Hepatocyte (in vitro differentiated cells): ENCODE measurements at regions not wholly inside any gene's neighbourhood (a gene's known extent, or its start where the extent isn't known, plus 50 kb on each side); places are given as distances from the start of the nearest gene placed in this dataset.

ENCODE experiments used
- DNase-seq: peaks from one replicate; pipeline ENCODE4 v3.0.0-alpha.2; 2016; ENCODE audit warnings: low spot score
- H2AFZ ChIP-seq: fragments of 200-600 bp; sonication (generic); 2 replicates; pipeline ENCODE4 v1.6.0; 2016; ENCODE audit warnings: antibody characterized with exemption, mild to moderate bottlenecking
- H3K27ac ChIP-seq: fragments of 200-600 bp; sonication (generic); 2 replicates; pipeline ENCODE4 v1.5.1; 2016; ENCODE audit warnings: mild to moderate bottlenecking
- H3K27me3 ChIP-seq: fragments of 200-600 bp; sonication (generic); 2 replicates; pipeline ENCODE4 v1.6.1; 2016
- H3K36me3 ChIP-seq: fragments of 200-600 bp; sonication (generic); replicated peaks from 2 replicates; pipeline ENCODE4 v1.5.1; 2016; ENCODE audit warnings: low read depth; ENCODE audit not compliant: insufficient read depth
- H3K4me1 ChIP-seq: fragments of 200-600 bp; sonication (generic); 2 replicates; pipeline ENCODE4 v1.5.1; 2016; ENCODE audit warnings: mild to moderate bottlenecking, moderate library complexity; ENCODE audit not compliant: insufficient read depth
- H3K4me2 ChIP-seq: fragments of 200-600 bp; sonication (generic); 2 replicates; pipeline ENCODE4 v1.6.0; 2016
- H3K4me3 ChIP-seq: fragments of 200-600 bp; sonication (generic); 2 replicates; pipeline ENCODE4 v1.5.1; 2016; ENCODE audit warnings: mild to moderate bottlenecking
- H3K79me2 ChIP-seq: fragments of 200-600 bp; sonication (generic); 2 replicates; pipeline ENCODE4 v1.6.0; 2017; ENCODE audit warnings: mild to moderate bottlenecking
- H3K9me2 ChIP-seq: fragments of 200-600 bp; sonication (generic); replicated peaks from 2 replicates; pipeline ENCODE4 v1.6.0; 2017; ENCODE audit warnings: mild to moderate bottlenecking; ENCODE audit not compliant: insufficient read depth
- H3K9me3 ChIP-seq: fragments of 200-600 bp; sonication (generic); 2 replicates; pipeline ENCODE4 v1.5.1; 2016; ENCODE audit warnings: low read depth, mild to moderate bottlenecking
- H4K20me1 ChIP-seq: fragments of 200-600 bp; sonication (generic); 2 replicates; pipeline ENCODE4 v1.6.0; 2016; ENCODE audit warnings: mild to moderate bottlenecking; ENCODE audit not compliant: insufficient read depth, poor library complexity, severe bottlenecking
- EZH2 ChIP-seq: fragments of 200-600 bp; sonication (generic); IDR thresholded peaks from 2 replicates; pipeline ENCODE4 v1.6.1; 2016; ENCODE audit warnings: antibody characterized with exemption, mild to moderate bottlenecking, borderline replicate concordance
- EZH2phosphoT487 ChIP-seq: fragments of 200-600 bp; sonication (generic); IDR thresholded peaks from one replicate; pipeline ENCODE4 v1.6.1; 2018; ENCODE audit warnings: antibody characterized with exemption, mild to moderate bottlenecking, low read depth, moderate library complexity; ENCODE audit not compliant: unreplicated experiment, severe bottlenecking
- WGBS: methylation state at CpG from one replicate; pipeline ENCODE4 v1.1.6; 2016; ENCODE audit warnings: low lambda C conversion rate; ENCODE audit errors: missing lambda C conversion rate; 5-methylcytosine and 5-hydroxymethylcytosine counted together
- TF ChIP-seq, protein P1 (sequence below): fragments of 200-600 bp; sonication (generic); IDR thresholded peaks from 2 replicates; pipeline ENCODE4 v1.5.1; 2016; ENCODE audit warnings: antibody characterized with exemption, mild to moderate bottlenecking; ENCODE audit not compliant: poor library complexity

DNA sequence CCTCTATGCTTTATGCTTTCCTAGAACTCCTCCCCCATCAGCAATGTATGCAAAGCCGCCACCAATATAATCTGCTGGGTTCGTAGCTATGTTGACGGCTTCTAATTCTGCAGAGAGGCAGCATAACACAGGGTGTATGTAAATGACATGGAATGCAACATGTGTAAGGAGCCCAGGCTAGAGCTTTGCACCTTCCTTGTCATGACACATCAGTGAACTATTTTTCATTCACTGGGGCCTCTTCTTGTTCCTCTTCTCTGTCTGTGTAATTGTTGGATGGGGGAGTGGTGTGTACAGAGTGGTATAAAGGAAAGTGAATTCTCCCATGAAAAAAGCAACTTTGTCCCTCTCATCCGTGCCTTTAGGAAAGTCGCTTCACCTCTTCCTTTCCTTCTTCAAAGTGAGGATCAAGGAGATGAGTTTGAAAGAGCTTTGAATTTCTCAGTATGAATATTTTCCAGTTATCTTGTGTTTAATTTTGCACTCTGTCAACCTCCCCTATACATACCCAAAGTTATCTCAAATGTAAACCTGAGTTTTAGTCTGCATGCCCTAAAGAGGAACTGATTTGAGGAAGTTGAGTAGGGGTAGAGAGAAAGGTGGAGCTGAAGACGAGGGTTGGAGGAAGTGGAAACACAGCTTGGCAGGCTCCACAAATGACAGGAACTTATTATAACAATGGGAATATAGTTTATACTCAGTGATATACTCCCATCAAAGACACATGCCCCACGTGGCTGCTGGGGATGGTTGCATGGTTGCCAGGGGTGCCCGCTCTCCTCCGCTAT lies 74.9 kb upstream of the ARL4C start:
- Histone ChIP-seq H3K4me1 (no peaks in the 10 kb centered on the region), H3K9me2 (no peaks in the 10 kb centered on the region), H4K20me1 (no peaks in the 10 kb centered on the region), H3K79me2 (no peaks in the 10 kb centered on the region), H2AFZ (no peak overlapping the region), H3K27me3 (no peaks in the 10 kb centered on the region), H3K9me3 (no peaks in the 10 kb centered on the region), H3K4me3 (no peak overlapping the region), H3K27ac (no peak overlapping the region), H3K4me2 (no peak overlapping the region), H3K36me3 (no peaks in the 10 kb centered on the region)
- peak; percentile 21 for DNase-seq
- WGBS: 83% methylated on average over 9 of the region's 9 CpGs
- TF ChIP-seq, protein P1, sequence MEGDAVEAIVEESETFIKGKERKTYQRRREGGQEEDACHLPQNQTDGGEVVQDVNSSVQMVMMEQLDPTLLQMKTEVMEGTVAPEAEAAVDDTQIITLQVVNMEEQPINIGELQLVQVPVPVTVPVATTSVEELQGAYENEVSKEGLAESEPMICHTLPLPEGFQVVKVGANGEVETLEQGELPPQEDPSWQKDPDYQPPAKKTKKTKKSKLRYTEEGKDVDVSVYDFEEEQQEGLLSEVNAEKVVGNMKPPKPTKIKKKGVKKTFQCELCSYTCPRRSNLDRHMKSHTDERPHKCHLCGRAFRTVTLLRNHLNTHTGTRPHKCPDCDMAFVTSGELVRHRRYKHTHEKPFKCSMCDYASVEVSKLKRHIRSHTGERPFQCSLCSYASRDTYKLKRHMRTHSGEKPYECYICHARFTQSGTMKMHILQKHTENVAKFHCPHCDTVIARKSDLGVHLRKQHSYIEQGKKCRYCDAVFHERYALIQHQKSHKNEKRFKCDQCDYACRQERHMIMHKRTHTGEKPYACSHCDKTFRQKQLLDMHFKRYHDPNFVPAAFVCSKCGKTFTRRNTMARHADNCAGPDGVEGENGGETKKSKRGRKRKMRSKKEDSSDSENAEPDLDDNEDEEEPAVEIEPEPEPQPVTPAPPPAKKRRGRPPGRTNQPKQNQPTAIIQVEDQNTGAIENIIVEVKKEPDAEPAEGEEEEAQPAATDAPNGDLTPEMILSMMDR: no peak
- TF ChIP-seq EZH2phosphoT487 (no peak), EZH2 (no peak)

DNA sequence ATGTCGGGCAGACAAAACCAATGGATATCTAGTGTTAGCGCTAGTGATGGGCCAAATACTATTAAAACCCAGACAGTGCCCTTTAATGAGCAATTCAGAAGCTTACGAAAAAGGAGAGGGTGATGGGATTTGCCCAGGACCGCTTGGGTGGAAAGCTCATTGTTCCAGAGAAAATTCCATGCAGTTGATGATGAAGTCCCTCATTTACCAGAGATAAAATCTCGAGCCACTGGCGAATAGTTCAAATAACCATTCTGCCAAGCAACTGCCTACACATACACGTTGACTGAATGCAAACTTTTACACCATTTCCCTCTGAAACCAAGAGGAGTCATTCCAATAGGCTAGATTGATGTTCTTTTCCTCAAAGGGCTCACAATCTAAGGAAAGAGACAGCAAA lies 73.6 kb upstream of the ARL4C start:
- Histone ChIP-seq H3K4me2 (no peak overlapping the region), H4K20me1 (no peaks in the 10 kb centered on the region), H3K9me3 (no peaks in the 10 kb centered on the region), H2AFZ (no peak overlapping the region), H3K27me3 (no peaks in the 10 kb centered on the region), H3K79me2 (no peaks in the 10 kb centered on the region), H3K4me1 (peaks cover under 1% of the 10 kb centered on the region), H3K27ac (no peak overlapping the region), H3K4me3 (no peak overlapping the region), H3K9me2 (no peaks in the 10 kb centered on the region), H3K36me3 (no peaks in the 10 kb centered on the region)
- TF ChIP-seq EZH2phosphoT487: no peak
- TF ChIP-seq, protein P1: no peak
- no peak for TF ChIP-seq EZH2
- no peak for DNase-seq
- 75% methylated on average over 7 of the region's 7 CpGs for WGBS

DNA sequence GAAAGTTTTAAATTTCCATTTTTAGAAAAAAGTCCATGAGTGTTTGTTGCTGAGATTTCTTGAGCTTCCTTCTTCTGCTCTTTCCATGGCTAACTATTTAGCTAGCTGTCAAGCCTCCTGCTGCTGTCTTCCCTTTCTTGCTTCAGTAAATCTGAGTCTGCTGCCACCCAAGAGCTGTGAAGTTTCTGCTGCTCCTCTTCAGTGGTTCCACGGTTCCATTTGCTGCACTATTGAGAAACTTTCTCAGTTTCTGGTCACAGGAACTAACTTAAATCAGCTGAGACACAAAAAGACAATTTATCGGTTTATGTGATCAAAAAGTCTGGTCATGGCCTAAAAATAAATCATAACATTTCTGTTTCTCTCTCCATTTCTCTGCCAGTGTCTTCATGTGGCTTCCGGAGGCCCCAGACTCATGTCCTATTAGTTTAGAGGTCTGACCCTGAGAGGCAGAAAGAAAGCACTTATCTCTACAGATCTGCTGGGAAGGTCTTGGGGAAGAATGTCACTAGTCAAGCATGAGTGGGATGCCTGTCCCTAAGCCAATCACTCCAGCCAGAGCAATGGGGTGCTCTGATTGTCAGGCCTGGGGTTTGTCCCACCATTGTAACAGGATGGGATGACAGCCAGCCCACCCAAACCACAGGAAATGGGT lies 73.0 kb upstream of the ARL4C start:
- WGBS: 94% methylated on average over 3 of the region's 3 CpGs
- Histone ChIP-seq H3K9me2 (no peaks in the 10 kb centered on the region), H3K9me3 (no peaks in the 10 kb centered on the region), H3K27me3 (no peaks in the 10 kb centered on the region), H3K79me2 (no peaks in the 10 kb centered on the region), H3K4me1 (peaks cover 4% of the 10 kb centered on the region), H3K27ac (no peak overlapping the region), H3K36me3 (no peaks in the 10 kb centered on the region), H4K20me1 (no peaks in the 10 kb centered on the region), H3K4me3 (no peak overlapping the region), H3K4me2 (no peak overlapping the region), H2AFZ (no peak overlapping the region)
- no peak for DNase-seq
- TF ChIP-seq, protein P1: no peak
- TF ChIP-seq EZH2 (no peak), EZH2phosphoT487 (no peak)
